NCI-H2107 (cell line): ENCODE measurements at regions not wholly inside any gene's neighbourhood (a gene's known extent, or its start where the extent isn't known, plus 50 kb on each side); places are given as distances from the start of the nearest gene placed in this dataset.

Source experiments
- DNase-seq: peaks from one replicate; lab custom pipeline; 2025; lab: John Stamatoyannopoulos, UW

DNA sequence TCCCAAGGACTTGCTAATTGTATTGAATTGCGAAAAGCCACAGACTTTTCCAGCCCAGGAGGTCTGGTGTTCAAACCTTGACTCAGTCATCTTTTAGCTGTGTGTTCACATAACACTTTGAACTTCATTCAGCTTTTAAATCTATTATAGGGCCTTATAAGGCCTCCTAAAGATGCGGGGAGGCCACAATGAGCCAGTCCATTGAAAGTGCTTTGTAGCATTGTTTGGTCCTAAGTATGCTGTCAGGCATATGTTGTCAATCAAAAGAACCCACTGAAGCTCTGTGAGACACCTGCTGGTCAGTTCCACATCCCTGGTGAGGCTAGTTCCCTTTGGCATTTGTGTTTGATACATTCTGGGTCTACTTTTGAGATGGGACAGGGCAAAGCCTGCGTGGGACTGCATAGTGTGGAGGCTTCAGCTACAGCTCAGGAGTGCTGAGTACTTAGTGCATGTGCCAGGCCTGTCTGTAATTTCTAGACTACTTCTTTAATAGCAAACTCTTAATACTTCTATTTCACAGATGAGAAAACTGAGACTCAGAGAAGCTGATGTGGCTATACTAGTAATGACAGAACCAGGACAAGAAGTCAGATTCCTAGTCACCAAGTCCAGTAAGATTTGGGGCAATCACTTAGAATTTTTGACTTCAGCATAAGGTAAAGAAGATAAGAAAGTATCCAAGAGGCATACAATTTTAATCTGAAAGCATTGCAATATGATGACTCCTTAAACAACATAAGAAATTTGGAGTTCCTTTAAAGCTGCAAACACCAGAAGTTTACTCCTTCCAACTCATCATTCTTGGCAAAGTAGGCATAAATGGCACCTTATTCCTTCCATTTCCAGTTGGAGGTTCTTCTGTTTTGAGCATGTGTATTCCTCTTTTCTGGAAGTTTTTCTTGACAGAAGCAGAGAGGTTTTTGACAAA, 213.0 kb downstream of the PDCD6IP start:
- DNase-seq: no peak

GRCh38 chr3:34012102-34012461, 213.7 kb downstream of the PDCD6IP start:
- DNase-seq: no peak

DNA sequence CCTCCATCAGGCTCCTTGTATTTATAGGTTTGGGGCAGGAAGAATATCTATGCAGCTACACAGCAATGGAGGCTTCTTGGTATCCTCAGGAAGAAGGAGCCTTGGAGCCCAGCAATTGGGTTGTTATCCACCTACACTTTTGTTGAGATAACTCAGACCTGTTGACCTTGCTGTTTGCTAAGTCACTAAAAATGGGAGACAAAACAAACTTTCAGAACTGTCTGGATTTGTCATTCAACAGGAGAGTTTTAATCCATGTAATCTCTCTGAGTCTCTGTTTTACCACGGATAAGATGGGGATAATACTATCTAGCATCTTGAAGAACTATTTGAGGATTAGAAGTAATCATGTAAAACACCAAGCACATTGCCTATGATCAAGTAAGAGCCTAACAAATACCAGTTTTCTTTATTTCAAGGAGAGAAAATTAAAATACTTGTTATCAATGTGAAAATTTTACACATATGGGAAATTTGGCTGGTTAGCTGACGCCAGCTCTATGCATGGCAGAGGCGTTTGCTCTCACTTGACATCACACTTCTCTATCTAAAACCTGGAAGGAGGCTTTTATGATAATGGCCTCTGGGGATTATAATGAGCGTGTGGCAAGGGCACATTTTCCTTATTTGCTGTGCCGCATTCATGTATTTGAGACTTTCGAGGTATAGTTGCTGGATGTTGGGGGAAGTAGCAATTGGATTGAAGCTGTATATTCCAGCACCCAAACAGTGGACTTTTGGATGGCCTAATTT, 215.6 kb downstream of the PDCD6IP start:
- DNase-seq: no peak

- no peak for DNase-seq
These were observed 217.0 kb downstream of the PDCD6IP start for GRCh38 chr3:34015204-34016142.

DNA sequence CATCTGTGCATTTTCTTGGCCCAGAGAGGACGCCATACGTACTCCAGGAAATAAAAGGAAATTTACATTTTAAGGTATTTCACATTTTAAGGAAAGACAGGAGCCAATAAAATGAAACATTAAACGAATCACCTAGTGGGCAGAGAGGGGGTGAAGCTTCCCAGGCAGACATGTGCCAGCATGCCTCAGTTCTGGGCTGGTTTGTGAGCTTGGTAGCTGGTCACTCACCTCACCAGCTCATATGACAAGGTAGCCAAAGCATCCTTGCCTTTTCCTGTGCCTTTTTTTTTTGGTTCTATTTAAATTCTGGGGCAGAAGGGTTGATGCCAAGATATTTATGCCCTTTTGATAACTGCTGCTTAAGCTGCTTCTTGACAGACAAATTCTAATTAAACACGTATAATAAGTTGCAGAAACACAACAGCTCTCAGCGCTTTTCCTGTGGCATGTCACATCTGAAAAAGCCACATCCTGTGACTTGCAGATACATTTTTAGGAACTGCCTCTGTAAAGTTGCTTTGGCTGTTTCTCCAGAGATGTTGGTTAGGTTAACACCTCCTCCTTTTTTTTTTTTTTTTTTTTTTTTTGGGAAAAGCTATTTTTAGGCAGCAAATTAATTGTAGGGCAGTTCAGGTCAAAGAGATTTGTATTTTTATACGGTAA, 218.6 kb downstream of the PDCD6IP start:
- DNase-seq: no peak

DNA sequence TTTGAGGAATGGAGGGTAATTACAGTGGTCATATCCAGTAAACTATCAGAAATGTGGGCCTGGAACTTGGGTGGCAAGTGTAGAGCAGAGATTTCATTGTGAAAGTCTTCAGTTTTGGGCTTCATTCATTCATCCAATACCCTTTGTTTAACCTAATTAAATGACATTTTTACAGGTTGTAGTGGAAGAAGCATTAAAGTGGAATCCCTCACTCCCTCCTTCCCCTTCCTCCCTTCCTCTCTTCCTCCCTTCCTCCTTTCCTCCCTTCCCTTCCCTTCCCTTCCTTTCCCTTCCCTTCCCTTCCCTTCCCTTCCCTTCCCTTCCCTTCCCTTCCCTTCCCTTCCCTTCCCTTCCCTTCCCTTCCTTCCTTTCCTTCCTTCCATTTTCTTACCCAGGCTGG, 219.3 kb downstream of the PDCD6IP start:
- DNase-seq: no peak

GRCh38 chr3:34019158-34019557, 220.7 kb downstream of the PDCD6IP start:
- DNase-seq: no peak

DNA sequence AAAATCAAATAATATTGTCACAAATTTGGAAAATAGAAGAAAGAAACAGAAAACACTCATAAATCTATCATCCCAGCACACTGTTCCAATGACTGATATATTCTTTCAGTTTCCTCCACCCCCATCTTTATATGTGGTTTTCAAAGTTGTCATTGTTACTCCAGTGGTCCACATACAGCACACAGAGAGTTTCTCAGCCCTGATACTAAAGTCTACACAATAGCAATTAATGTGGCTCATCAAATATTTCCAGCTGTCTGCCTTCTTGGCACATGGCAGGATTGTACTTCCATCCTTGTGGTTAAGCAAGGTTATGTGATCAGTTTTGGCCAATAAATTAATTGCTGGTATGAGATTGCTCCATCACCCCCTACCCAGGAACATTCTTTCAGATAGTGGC, 221.7 kb downstream of the PDCD6IP start:
- DNase-seq: no peak

DNA sequence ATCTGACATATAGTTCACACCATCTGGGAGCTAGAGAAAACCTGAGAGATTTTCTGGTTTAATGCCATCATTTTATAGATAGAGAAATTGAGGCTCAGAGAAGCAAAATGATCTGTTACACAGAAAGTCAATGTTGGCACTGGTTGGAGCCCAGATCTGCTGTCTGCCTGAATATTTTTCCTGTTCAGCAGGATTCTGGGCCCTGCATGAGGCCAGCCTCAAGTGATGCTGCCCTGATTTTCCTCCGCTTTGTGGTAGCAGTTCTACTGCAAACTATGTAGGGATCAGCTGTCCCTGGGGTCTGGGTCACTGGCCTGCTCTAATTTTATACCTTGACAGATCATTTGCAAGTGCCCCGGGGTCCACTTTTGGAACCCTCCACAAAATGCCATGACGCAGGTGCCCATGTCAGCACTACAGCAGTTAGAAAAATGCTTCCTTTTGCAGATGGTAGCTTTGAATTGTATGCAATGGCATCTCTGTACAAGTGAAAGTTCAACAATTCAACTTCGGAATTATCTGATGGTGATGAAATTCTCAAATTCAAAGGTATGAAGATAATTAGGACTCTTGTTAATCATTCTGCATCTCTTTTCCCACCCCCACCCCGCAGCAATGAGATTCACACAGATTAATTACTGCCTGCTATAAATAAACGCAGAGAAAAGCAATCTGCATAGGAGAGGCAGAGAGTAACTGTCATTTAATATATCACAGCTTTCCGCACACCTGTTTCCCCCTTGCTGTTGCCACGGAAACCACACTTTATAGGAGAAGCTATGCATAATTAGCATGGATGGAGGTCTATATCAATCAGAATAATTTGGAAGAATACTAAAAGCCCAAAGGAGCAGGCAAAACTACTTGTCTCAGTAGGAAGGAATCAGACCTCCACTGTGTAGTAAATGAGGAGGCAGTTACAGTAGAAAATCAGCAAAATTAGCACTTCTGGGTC, 222.6 kb downstream of the PDCD6IP start:
- DNase-seq: no peak

DNA sequence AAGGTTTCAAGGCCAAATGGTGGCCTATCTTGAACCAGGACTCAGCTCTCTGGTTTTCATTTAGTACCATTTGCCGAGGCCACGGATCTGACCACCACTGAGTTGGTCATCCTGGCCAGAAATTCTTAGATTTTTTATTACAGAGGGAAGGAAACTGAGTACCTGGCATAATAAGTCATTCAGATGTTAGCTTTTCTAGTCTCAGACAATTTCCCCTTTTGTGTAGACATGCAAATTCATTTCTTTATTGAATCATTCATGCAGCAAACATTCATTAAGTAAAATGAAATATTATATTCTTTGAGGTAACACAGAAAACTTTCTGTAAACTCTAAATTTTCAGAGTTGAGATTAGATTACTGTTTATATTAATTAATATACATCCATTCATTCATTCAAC, 223.7 kb downstream of the PDCD6IP start:
- no peak for DNase-seq

- DNase-seq: no peak
These were observed 226.2 kb downstream of the PDCD6IP start for GRCh38 chr3:34024447-34025240.

DNA sequence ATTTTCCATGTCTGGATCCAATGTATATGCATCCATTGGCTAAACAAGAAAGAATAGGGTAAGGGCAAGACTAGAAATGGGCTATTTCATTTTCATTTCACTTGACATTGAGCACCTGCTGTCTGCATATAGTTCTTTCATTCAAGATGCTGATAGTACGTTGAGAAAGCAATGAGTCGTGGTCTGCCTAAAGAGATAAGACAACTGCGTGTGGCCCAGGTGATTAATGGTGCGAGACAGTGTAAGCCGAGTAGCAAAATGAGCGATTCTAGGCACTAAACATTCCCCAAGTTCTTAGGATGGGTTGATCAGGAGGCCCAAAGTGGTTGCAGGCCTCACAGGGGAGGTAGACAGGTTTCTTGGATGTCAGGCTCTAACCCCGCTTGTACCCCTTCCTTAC, 235.4 kb downstream of the PDCD6IP start:
- DNase-seq: no peak

GRCh38 chr3:34034840-34035239, 236.4 kb downstream of the PDCD6IP start:
- no peak for DNase-seq

DNA sequence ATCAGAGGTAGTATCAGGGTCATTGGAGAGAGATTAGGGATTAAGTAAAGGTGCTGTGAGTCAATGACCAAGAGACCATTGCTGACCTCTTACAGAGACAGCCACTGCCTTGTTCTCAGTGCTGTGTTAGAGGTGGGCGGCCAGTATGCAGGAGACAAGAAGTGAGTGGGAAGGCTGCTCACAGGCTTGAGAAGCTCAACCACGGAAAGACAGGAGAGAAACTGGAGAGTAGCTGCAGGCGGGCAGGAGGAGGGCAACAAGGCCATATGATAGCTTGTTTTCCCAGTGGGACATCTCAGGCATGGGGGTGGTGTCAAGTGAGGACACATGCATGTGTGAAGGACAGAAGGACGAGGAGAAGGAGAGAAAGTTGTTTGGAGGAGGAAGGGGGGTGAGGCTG, 237.3 kb downstream of the PDCD6IP start:
- DNase-seq: no peak

GRCh38 chr3:34037260-34037659, 238.8 kb downstream of the PDCD6IP start:
- no peak for DNase-seq

DNA sequence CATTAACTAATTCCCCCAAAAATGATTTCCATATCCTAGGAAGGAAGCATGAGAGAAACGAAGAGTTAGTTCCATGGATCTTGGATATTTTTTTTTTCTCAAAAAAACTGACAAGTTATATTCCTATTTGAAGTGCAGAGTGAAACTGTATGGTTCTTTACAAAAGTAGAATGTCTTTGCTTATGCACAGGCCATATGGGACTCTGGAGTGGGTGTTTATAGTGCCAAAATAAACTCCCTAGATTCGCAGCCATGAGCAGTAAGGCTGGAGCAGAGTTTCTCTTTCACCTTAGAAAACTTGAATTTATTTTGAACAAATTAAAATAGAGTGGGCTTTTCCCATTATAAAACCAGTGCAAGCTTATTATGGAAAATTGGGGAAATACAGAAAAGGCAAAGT, 239.7 kb downstream of the PDCD6IP start:
- DNase-seq: no peak

- no peak for DNase-seq
These were observed 247.7 kb downstream of the PDCD6IP start for GRCh38 chr3:34046154-34046553.

GRCh38 chr3:34053626-34054025, 255.2 kb downstream of the PDCD6IP start:
- no peak for DNase-seq

GRCh38 chr3:34056181-34056910, 257.9 kb downstream of the PDCD6IP start:
- no peak for DNase-seq
